IMR-90 (cell line): ENCODE measurements at regions not wholly inside any gene's neighbourhood (a gene's known extent, or its start where the extent isn't known, plus 50 kb on each side); places are given as distances from the start of the nearest gene placed in this dataset.

ENCODE experiments used
- ATAC-seq: fragments of 200-7000 bp; cut with Tn5 transposase; 2 replicates; pipeline ENCODE4 v1.9.1; 2020; ENCODE audit warnings: low read depth, mild to moderate bottlenecking, moderate library complexity
- BruUV-seq: library from RNA; stranded (reverse); fragments of 400-500 nt; replicated peaks from 2 replicates; lab custom pipeline; 2021; lab: Mats Ljungman, UMichigan
- CTCF ChIA-PET: fragments of 300-600 bp; formaldehyde crosslinking; extraction: SDS; loops from one replicate; lab custom pipeline; 2021; ENCODE audit warnings: antibody characterized with exemption; lab: Yijun Ruan, JAX
- POLR2A ChIA-PET: fragments of 300-600 bp; sonication (Branson Sonifier 250); formaldehyde crosslinking; loops from one replicate; lab custom pipeline; 2022; ENCODE audit warnings: antibody characterized with exemption; ENCODE audit not compliant: unreplicated experiment; lab: Charles Lee
- DNase-seq: peaks from one replicate; pipeline ENCODE4 v3.0.0; 2013
- H2AFZ ChIP-seq: replicated peaks from 2 replicates; pipeline ENCODE3; 2013; ENCODE audit warnings: low read length, mild to moderate bottlenecking; ENCODE audit not compliant: poor library complexity
- H2AK5ac ChIP-seq: 2 replicates; pipeline ENCODE4 v1.6.1; 2013; ENCODE audit warnings: low read depth, low read length, inconsistent platforms
- H2AK9ac ChIP-seq: replicated peaks from 2 replicates; pipeline ENCODE3; 2013; ENCODE audit warnings: mild to moderate bottlenecking, low read depth, low read length, moderate library complexity; ENCODE audit not compliant: poor library complexity
- H2BK120ac ChIP-seq: 2 replicates; pipeline ENCODE4 v1.6.1; 2013; ENCODE audit warnings: low read depth, low read length, inconsistent platforms
- H2BK15ac ChIP-seq: 3 replicates; pipeline ENCODE4 v1.6.1; 2013; ENCODE audit warnings: low read depth, low read length, inconsistent platforms
- H2BK20ac ChIP-seq: 2 replicates; pipeline ENCODE4 v1.6.1; 2013; ENCODE audit warnings: low read depth, mild to moderate bottlenecking, inconsistent platforms, low read length, moderate library complexity
- H2BK5ac ChIP-seq: 2 replicates; pipeline ENCODE4 v1.6.1; 2013; ENCODE audit warnings: mild to moderate bottlenecking, low read depth, low read length, inconsistent platforms; ENCODE audit not compliant: poor library complexity, severe bottlenecking
- H3K14ac ChIP-seq: replicated peaks from 2 replicates; pipeline ENCODE4 v1.6.1; 2013; ENCODE audit warnings: low read depth, low read length, inconsistent platforms
- H3K18ac ChIP-seq: 2 replicates; pipeline ENCODE4 v1.6.1; 2013; ENCODE audit warnings: low read depth, low read length, control low read depth
- H3K23ac ChIP-seq: 2 replicates; pipeline ENCODE4 v1.6.1; 2013; ENCODE audit warnings: low read depth, low read length, inconsistent platforms
- H3K27ac ChIP-seq: 2 replicates; pipeline ENCODE4 v1.5.1; 2013; ENCODE audit warnings: mild to moderate bottlenecking, control low read depth, low read length; ENCODE audit not compliant: insufficient read depth
- H3K27me3 ChIP-seq: 2 replicates; pipeline ENCODE4 v1.6.1; 2013; ENCODE audit warnings: low read length; ENCODE audit not compliant: control insufficient read depth, insufficient read depth
- H3K36me3 ChIP-seq: 2 replicates; pipeline ENCODE4 v1.6.1; 2013; ENCODE audit warnings: low read length, mixed read lengths; ENCODE audit not compliant: control insufficient read depth, insufficient read depth
- H3K4ac ChIP-seq: 2 replicates; pipeline ENCODE4 v1.6.1; 2013; ENCODE audit warnings: low read depth, low read length, inconsistent platforms
- H3K4me1 ChIP-seq: 2 replicates; pipeline ENCODE4 v1.6.1; 2013; ENCODE audit warnings: low read length, mixed read lengths; ENCODE audit not compliant: control insufficient read depth, insufficient read depth
- H3K4me2 ChIP-seq: 2 replicates; pipeline ENCODE4 v1.6.1; 2013; ENCODE audit warnings: low read depth, mild to moderate bottlenecking, control low read depth, low read length, moderate library complexity
- H3K4me3 ChIP-seq: 2 replicates; pipeline ENCODE4 v1.5.1; 2013; ENCODE audit warnings: low read depth, mild to moderate bottlenecking, control low read depth, low read length, moderate library complexity; ENCODE audit not compliant: insufficient read depth
- H3K56ac ChIP-seq: 2 replicates; pipeline ENCODE4 v1.6.1; 2013; ENCODE audit warnings: low read length, inconsistent platforms; ENCODE audit not compliant: insufficient read depth; ENCODE audit errors: extremely low read depth
- H3K79me1 ChIP-seq, 2 experiments: 2 replicates each; pipeline ENCODE4 v1.6.1; 2013; ENCODE audit warnings: low read length in 2 of 2, inconsistent platforms in 1 of 2, low read depth in 1 of 2
- H3K9ac ChIP-seq: 2 replicates; pipeline ENCODE4 v1.6.1; 2013; ENCODE audit warnings: low read depth, low read length, control low read depth
- H3K9me1 ChIP-seq: 2 replicates; pipeline ENCODE4 v1.6.1; 2013; ENCODE audit warnings: low read length, inconsistent platforms; ENCODE audit not compliant: insufficient read depth
- H3K9me3 ChIP-seq: 2 replicates; pipeline ENCODE4 v1.6.1; 2013; ENCODE audit warnings: low read length; ENCODE audit not compliant: control insufficient read depth, insufficient read depth
- H4K20me1 ChIP-seq: 2 replicates; pipeline ENCODE4 v1.6.1; 2013; ENCODE audit warnings: low read length, inconsistent platforms; ENCODE audit not compliant: insufficient read depth
- H4K5ac ChIP-seq: 2 replicates; pipeline ENCODE4 v1.6.1; 2013; ENCODE audit warnings: mild to moderate bottlenecking, low read depth, low read length, control low read depth
- H4K8ac ChIP-seq, 2 experiments: 2 replicates each; pipeline ENCODE4 v1.6.1; 2013; ENCODE audit warnings: low read depth in 2 of 2, low read length in 2 of 2, control low read depth in 1 of 2, inconsistent platforms in 1 of 2
- H4K91ac ChIP-seq: 2 replicates; pipeline ENCODE4 v1.6.1; 2013; ENCODE audit warnings: low read depth, low read length, inconsistent platforms; ENCODE audit not compliant: insufficient read depth
- BHLHE40 ChIP-seq: fragments of 150-350 bp; IDR thresholded peaks from 2 replicates; pipeline ENCODE4 v1.6.1; 2016; ENCODE audit warnings: mild to moderate bottlenecking, low read depth, low read length
- CEBPB ChIP-seq: IDR thresholded peaks from 2 replicates; pipeline ENCODE4 v1.6.1; 2012; ENCODE audit warnings: low read depth, low read length, improper control_type of control experiment
- CHD1 ChIP-seq: IDR thresholded peaks from 2 replicates; pipeline ENCODE4 v1.6.1; 2012; ENCODE audit warnings: low read depth, low read length, improper control_type of control experiment
- FOS ChIP-seq: fragments of 150-350 bp; IDR thresholded peaks from 2 replicates; pipeline ENCODE4 v1.6.1; 2016; ENCODE audit warnings: low read depth, low read length
- MAFK ChIP-seq: IDR thresholded peaks from 2 replicates; pipeline ENCODE4 v1.6.1; 2012; ENCODE audit warnings: low read depth, low read length, improper control_type of control experiment
- MAZ ChIP-seq: IDR thresholded peaks from 2 replicates; pipeline ENCODE4 v1.6.1; 2012; ENCODE audit warnings: low read depth, mild to moderate bottlenecking, low read length, improper control_type of control experiment, moderate library complexity, borderline replicate concordance
- MXI1 ChIP-seq: IDR thresholded peaks from 2 replicates; pipeline ENCODE4 v1.6.1; 2012; ENCODE audit warnings: low read depth, mild to moderate bottlenecking, low read length, moderate library complexity, borderline replicate concordance
- NFE2L2 ChIP-seq: fragments of 150-350 bp; IDR thresholded peaks from 2 replicates; pipeline ENCODE4 v1.6.1; 2016; ENCODE audit warnings: low read depth, mild to moderate bottlenecking, low read length
- POLR2A ChIP-seq: IDR thresholded peaks from 2 replicates; pipeline ENCODE4 v1.6.1; 2012; ENCODE audit warnings: mild to moderate bottlenecking, low read depth, low read length
- RAD21 ChIP-seq: IDR thresholded peaks from 2 replicates; pipeline ENCODE4 v1.6.1; 2012; ENCODE audit warnings: low read length, improper control_type of control experiment
- RCOR1 ChIP-seq: IDR thresholded peaks from 2 replicates; pipeline ENCODE4 v1.6.1; 2012; ENCODE audit warnings: mild to moderate bottlenecking, low read length, improper control_type of control experiment; ENCODE audit not compliant: insufficient replicate concordance
- RFX5 ChIP-seq: IDR thresholded peaks from 2 replicates; pipeline ENCODE4 v1.8.0; 2012; ENCODE audit warnings: low read depth, mild to moderate bottlenecking, low read length, moderate library complexity
- SMC3 ChIP-seq: fragments of 150-350 bp; IDR thresholded peaks from 2 replicates; pipeline ENCODE4 v1.6.1; 2016; ENCODE audit warnings: low read depth, mild to moderate bottlenecking, antibody characterized with exemption, low read length, moderate library complexity
- WGBS, 2 experiments: methylation state at CpG; one replicate each; pipeline versions ENCODE4 v1.1.5 to v1.1.7; 2013; ENCODE audit warnings: missing lambda C conversion rate in 2 of 2; ENCODE audit not compliant: insufficient read length in 1 of 2; ENCODE audit errors: extremely low coverage in 2 of 2; 5-methylcytosine and 5-hydroxymethylcytosine counted together
- dilution Hi-C: fragments of 300-500 bp; cut with HindIII; formaldehyde crosslinking; loops from one replicate; pipeline ENCODE4 v1.14.3; 2018; ENCODE audit warnings: low sequenced_read_pairs; ENCODE audit not compliant: unreplicated experiment
- in situ Hi-C: fragments of 300-500 bp; cut with MboI; formaldehyde crosslinking; loops from 3 replicates; pipeline ENCODE4 v1.14.3; 2019; ENCODE audit warnings: low sequenced_read_pairs, inconsistent platforms, mixed read lengths
- intact Hi-C: fragments of 100-400 bp; cut with micrococcal nuclease; formaldehyde crosslinking; loops from 2 replicates; pipeline ENCODE4 v1.10.0; 2022
- TF ChIP-seq, protein P1 (sequence below): fragments of 150-350 bp; IDR thresholded peaks from 2 replicates; pipeline ENCODE4 v1.6.1; 2017; ENCODE audit warnings: mild to moderate bottlenecking, antibody characterized with exemption, low read length, low read depth
- TF ChIP-seq, protein P2 (sequence below): conservative IDR thresholded peaks from 2 replicates; pipeline ENCODE4 v1.5.1; 2012; ENCODE audit warnings: mild to moderate bottlenecking, low read depth, low read length, improper control_type of control experiment
- TF ChIP-seq, protein P3 (sequence below): fragments of 150-350 bp; IDR thresholded peaks from 2 replicates; pipeline ENCODE4 v1.6.1; 2016; ENCODE audit warnings: low read depth, mild to moderate bottlenecking, low read length, moderate library complexity, borderline replicate concordance

DNA sequence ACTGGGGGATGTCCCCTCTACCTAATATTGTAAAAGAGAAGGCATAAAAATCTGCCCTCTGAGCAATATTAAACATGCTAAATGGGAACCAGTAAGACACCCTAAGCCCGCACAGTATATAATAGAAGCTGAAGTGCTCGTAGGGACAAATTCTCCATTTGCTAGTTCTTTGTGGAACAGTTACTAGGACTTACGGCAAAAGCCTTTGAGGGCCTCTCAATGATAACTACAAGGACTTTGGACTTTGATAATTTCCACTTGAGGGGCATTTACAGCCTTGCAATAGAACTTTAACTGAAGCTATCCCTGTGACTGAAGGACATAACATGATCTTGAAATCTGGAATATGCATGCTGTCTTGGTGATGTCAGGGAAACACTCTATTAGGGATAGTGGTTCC lies 111.5 kb upstream of the IFNG-AS1 start:
- Histone ChIP-seq H3K4me3 (no peak overlapping the region), H2AK9ac (no peak overlapping the region), H4K5ac (no peak overlapping the region), H2AFZ (no peak overlapping the region), H3K56ac (no peak overlapping the region), H4K91ac (no peak overlapping the region), H2AK5ac (no peak overlapping the region), H2BK120ac (no peak overlapping the region), H3K9me1 (no peaks in the 10 kb centered on the region), H2BK15ac (no peak overlapping the region), H3K9me3 (no peaks in the 10 kb centered on the region), H3K23ac (no peak overlapping the region), H3K79me1 (no peaks in the 10 kb centered on the region), H3K18ac (no peak overlapping the region), H3K14ac (no peak overlapping the region), H3K36me3 (no peaks in the 10 kb centered on the region), H4K8ac (no peak overlapping the region), H3K27me3 (peaks cover 7% of the 10 kb centered on the region; the same call in 1 of the 2 replicates), H2BK5ac (no peak overlapping the region), H2BK20ac (no peak overlapping the region), H3K9ac (no peak overlapping the region), H3K4me2 (no peak overlapping the region), H3K4me1 (no peaks in the 10 kb centered on the region), H4K20me1 (no peaks in the 10 kb centered on the region), H3K4ac (no peak overlapping the region), H3K27ac (no peak overlapping the region)
- intact Hi-C loops (no loop called here), dilution Hi-C loops (no loop called here), in situ Hi-C loops (no loop called here)
- ATAC-seq (no peak), DNase-seq (no peak)
- no CpG with 5 or more reads among the region's 3 CpGs for WGBS, 2 experiments
- TF ChIP-seq, protein P1, sequence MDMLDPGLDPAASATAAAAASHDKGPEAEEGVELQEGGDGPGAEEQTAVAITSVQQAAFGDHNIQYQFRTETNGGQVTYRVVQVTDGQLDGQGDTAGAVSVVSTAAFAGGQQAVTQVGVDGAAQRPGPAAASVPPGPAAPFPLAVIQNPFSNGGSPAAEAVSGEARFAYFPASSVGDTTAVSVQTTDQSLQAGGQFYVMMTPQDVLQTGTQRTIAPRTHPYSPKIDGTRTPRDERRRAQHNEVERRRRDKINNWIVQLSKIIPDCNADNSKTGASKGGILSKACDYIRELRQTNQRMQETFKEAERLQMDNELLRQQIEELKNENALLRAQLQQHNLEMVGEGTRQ, result no peak
- no peak for TF ChIP-seq CEBPB
- TF ChIP-seq POLR2A, result no peak
- TF ChIP-seq RCOR1, result no peak
- no peak for TF ChIP-seq MXI1
- no peak for TF ChIP-seq RFX5
- no peak for TF ChIP-seq FOS
- TF ChIP-seq NFE2L2, result no peak
- TF ChIP-seq RAD21, result no peak
- no peak for TF ChIP-seq MAFK
- no peak for TF ChIP-seq CHD1
- no peak for TF ChIP-seq SMC3
- no peak for TF ChIP-seq MAZ
- TF ChIP-seq BHLHE40, result no peak
- TF ChIP-seq, protein P2, sequence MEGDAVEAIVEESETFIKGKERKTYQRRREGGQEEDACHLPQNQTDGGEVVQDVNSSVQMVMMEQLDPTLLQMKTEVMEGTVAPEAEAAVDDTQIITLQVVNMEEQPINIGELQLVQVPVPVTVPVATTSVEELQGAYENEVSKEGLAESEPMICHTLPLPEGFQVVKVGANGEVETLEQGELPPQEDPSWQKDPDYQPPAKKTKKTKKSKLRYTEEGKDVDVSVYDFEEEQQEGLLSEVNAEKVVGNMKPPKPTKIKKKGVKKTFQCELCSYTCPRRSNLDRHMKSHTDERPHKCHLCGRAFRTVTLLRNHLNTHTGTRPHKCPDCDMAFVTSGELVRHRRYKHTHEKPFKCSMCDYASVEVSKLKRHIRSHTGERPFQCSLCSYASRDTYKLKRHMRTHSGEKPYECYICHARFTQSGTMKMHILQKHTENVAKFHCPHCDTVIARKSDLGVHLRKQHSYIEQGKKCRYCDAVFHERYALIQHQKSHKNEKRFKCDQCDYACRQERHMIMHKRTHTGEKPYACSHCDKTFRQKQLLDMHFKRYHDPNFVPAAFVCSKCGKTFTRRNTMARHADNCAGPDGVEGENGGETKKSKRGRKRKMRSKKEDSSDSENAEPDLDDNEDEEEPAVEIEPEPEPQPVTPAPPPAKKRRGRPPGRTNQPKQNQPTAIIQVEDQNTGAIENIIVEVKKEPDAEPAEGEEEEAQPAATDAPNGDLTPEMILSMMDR, result no peak
- TF ChIP-seq, protein P3, sequence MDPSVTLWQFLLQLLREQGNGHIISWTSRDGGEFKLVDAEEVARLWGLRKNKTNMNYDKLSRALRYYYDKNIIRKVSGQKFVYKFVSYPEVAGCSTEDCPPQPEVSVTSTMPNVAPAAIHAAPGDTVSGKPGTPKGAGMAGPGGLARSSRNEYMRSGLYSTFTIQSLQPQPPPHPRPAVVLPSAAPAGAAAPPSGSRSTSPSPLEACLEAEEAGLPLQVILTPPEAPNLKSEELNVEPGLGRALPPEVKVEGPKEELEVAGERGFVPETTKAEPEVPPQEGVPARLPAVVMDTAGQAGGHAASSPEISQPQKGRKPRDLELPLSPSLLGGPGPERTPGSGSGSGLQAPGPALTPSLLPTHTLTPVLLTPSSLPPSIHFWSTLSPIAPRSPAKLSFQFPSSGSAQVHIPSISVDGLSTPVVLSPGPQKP, result no peak
- POLR2A ChIA-PET, result no interaction called here
- CTCF ChIA-PET, result no interaction called here
- BruUV-seq, result no TSS peak
